A673 (cell line): ENCODE measurements at regions not wholly inside any gene's neighbourhood (a gene's known extent, or its start where the extent isn't known, plus 50 kb on each side); places are given as distances from the start of the nearest gene placed in this dataset.

ENCODE experiments used
- BruUV-seq: library from RNA; stranded (reverse); fragments of 400-500 nt; replicated peaks from 2 replicates; lab custom pipeline; 2021; lab: Mats Ljungman, UMichigan
- CTCF ChIA-PET: fragments of 300-600 bp; sonication (Branson Sonifier 250); formaldehyde crosslinking; loops from one replicate; lab custom pipeline; 2022; ENCODE audit warnings: antibody characterized with exemption; lab: Charles Lee
- POLR2A ChIA-PET: fragments of 300-600 bp; sonication (Branson Sonifier 250); formaldehyde crosslinking; loops from one replicate; lab custom pipeline; 2022; ENCODE audit warnings: antibody characterized with exemption; ENCODE audit not compliant: low non-redundant PET; lab: Charles Lee
- DNase-seq: peaks from one replicate; pipeline ENCODE4 v3.0.0-alpha.2; 2015; ENCODE audit warnings: low spot score
- H3K27ac ChIP-seq: fragments of 200-600 bp; sonication (generic); 2 replicates; pipeline ENCODE4 v1.5.1; 2016; ENCODE audit warnings: mixed run types, low read depth, mild to moderate bottlenecking, mixed read lengths, antibody characterized with exemption, low read length; ENCODE audit not compliant: poor library complexity, severe bottlenecking
- H3K27me3 ChIP-seq: fragments of 200-600 bp; sonication (generic); replicated peaks from 2 replicates; pipeline ENCODE4 v1.6.1; 2017; ENCODE audit warnings: mixed run types, low read depth, mild to moderate bottlenecking, mixed read lengths, antibody characterized with exemption, low read length; ENCODE audit not compliant: insufficient read depth, poor library complexity
- H3K36me3 ChIP-seq: fragments of 200-600 bp; sonication (generic); 2 replicates; pipeline ENCODE4 v1.6.1; 2016; ENCODE audit warnings: mixed run types, mild to moderate bottlenecking, mixed read lengths, antibody characterized with exemption, low read length; ENCODE audit not compliant: insufficient read depth, poor library complexity, severe bottlenecking
- H3K4me1 ChIP-seq: fragments of 200-600 bp; sonication (generic); 2 replicates; pipeline ENCODE4 v1.6.1; 2017; ENCODE audit warnings: mixed run types, mild to moderate bottlenecking, mixed read lengths, antibody characterized with exemption, low read length; ENCODE audit not compliant: insufficient read depth, poor library complexity, severe bottlenecking
- H3K4me3 ChIP-seq: fragments of 200-600 bp; sonication (generic); 2 replicates; pipeline ENCODE4 v1.5.1; 2016; ENCODE audit warnings: low read depth, mixed run types, mild to moderate bottlenecking, mixed read lengths, low read length; ENCODE audit not compliant: poor library complexity, severe bottlenecking
- H3K9me3 ChIP-seq: fragments of 200-600 bp; sonication (generic); 2 replicates; pipeline ENCODE4 v1.6.1; 2016; ENCODE audit warnings: mixed run types, low read depth, mild to moderate bottlenecking, mixed read lengths, antibody characterized with exemption, low read length; ENCODE audit not compliant: poor library complexity, severe bottlenecking
- CTCF ChIP-seq: fragments of 300-800, 200-600 bp; sonication (generic); conservative IDR thresholded peaks from 2 replicates; pipeline ENCODE4 v1.5.1; 2017; ENCODE audit warnings: low read depth, mild to moderate bottlenecking, antibody characterized with exemption, low read length, moderate library complexity, mixed read lengths
- EZH2 ChIP-seq: fragments of 200-600 bp; sonication (generic); IDR thresholded peaks from 2 replicates; pipeline ENCODE4 v1.6.1; 2017; ENCODE audit warnings: borderline replicate concordance, low read depth, mild to moderate bottlenecking, mixed read lengths, antibody characterized with exemption, low read length; ENCODE audit not compliant: poor library complexity, severe bottlenecking
- intact Hi-C: fragments of 100-400 bp; cut with micrococcal nuclease; formaldehyde crosslinking; loops from one replicate; pipeline ENCODE4 v1.10.0; 2022; ENCODE audit not compliant: unreplicated experiment

DNA sequence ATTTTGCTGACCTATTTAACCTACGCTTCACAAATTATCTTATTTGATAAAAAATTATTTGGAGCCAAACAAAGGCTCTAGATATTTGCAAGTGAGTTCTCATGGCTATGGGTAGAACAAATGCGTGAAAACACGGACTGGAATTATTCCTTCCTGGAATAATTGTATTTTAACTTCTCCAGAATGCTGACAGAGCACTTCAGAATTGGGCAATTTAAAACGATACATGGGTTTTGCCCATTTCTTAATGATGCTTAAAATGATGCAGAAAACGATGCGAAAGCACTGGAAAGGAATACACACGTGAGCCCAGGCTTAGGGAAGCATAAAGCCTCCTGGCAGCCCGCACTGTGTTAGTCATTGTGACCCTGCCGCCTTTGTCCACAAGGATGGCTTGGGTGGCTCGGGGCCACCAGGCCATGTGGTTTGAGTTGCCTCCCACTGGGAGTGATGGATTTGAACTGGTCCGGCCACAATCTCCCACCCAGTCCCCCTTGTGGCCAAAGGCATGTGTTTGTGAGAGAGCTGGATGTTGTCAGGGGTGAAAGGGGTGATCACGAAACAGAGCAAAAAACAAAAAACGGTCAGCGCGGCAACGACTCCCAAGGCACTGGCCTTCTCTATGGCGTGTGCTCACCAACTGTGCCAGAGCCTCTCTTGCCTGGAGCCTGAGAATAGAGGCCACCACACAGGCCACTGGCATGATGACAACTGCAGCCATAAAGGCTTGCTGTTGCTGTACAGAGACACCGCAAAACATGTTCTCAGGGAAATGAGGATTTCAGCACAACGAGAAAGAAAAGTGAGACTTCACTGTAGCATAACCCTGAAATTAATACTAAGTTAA is 234.2 kb upstream of the ADAMTS16 start:
- Histone ChIP-seq H3K9me3 (no peaks in the 10 kb centered on the region), H3K4me3 (no peak overlapping the region), H3K27me3 (peaks cover 19% of the 10 kb centered on the region), H3K27ac (no peak overlapping the region), H3K4me1 (no peaks in the 10 kb centered on the region), H3K36me3 (no peaks in the 10 kb centered on the region)
- BruUV-seq = no TSS peak
- ChIA-PET CTCF (no interaction called here), POLR2A (no interaction called here)
- intact Hi-C loops = no loop called here
- DNase-seq = no peak
- TF ChIP-seq EZH2 (no peak), CTCF (no peak)

- DNase-seq = no peak
- peaks cover 16% of the 10 kb centered on the region for H3K27me3 ChIP-seq
- no peaks in the 10 kb centered on the region for H3K4me1 ChIP-seq
- CTCF ChIA-PET = no interaction called here
- H3K36me3 ChIP-seq = no peaks in the 10 kb centered on the region
- TF ChIP-seq CTCF (no peak), EZH2 (no peak)
- intact Hi-C loops = no loop called here
- POLR2A ChIA-PET = no interaction called here
- no peak overlapping the region for H3K4me3 ChIP-seq
- H3K27ac ChIP-seq = no peak overlapping the region
- no peaks in the 10 kb centered on the region for H3K9me3 ChIP-seq
- no TSS peak for BruUV-seq
Measured at GRCh38 chr5:4906786-4907185, 233.3 kb upstream of the ADAMTS16 start.

- no TSS peak for BruUV-seq
- no peaks in the 10 kb centered on the region for H3K9me3 ChIP-seq
- no peaks in the 10 kb centered on the region for H3K36me3 ChIP-seq
- TF ChIP-seq EZH2 (no peak), CTCF (no peak)
- intact Hi-C loops = no loop called here
- H3K27ac ChIP-seq = no peak overlapping the region
- H3K27me3 ChIP-seq = peaks cover 9% of the 10 kb centered on the region
- no peak overlapping the region for H3K4me3 ChIP-seq
- no peak for DNase-seq
- H3K4me1 ChIP-seq = no peaks in the 10 kb centered on the region
- CTCF ChIA-PET = no interaction called here
- POLR2A ChIA-PET = no interaction called here
Measured at GRCh38 chr5:4907571-4907970, 232.6 kb upstream of the ADAMTS16 start.
